ENCODE measurements at regions not wholly inside any gene's neighbourhood (a gene's known extent, or its start where the extent isn't known, plus 50 kb on each side); places are given as distances from the start of the nearest gene placed in this dataset.

DNA sequence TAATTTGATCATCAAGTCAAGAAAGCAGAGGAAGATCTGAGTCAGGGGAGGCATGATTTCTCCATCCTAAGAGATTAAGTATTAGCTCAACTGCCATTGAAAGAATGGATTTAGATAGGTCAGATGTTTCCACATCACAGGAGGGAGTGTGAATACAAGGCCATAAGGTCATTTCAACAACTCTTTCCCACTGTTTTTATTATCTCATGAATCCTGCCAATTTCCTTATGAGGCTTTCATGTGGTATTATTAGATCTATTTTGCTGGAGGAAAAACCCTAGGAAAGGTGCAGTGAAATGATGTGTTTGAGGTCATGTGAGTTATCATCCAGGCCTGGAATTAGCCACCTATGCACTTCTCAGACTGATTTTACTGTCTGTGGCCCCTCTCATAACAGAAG lies 269.0 kb downstream of the NOVA1 start:
- H4K20me1 ChIP-seq (ENCODE audit: insufficient read depth, low read length): no peaks in the 10 kb centered on the region
- in situ Hi-C loops (cut with MboI; ENCODE audit: low sequenced_read_pairs) (no loop called here), intact Hi-C loops (cut with micrococcal nuclease) (no loop called here), dilution Hi-C loops (cut with HindIII; ENCODE audit: low sequenced_read_pairs, unreplicated experiment) (no loop called here)
- H2AK5ac ChIP-seq (ENCODE audit: low read depth, low read length): no peak overlapping the region
- POLR2A ChIA-PET (ENCODE audit: unreplicated experiment): no interaction called here
- H3K23ac ChIP-seq (ENCODE audit: low read depth, low read length): no peak overlapping the region
- H3K18ac ChIP-seq (ENCODE audit: low read depth, low read length): no peak overlapping the region
- H3K27ac ChIP-seq (ENCODE audit: insufficient read depth, low read length): no peak overlapping the region
- no peak overlapping the region for H3K4me2 ChIP-seq (ENCODE audit: low read depth, low read length)
- CTCF ChIA-PET: no interaction called here
- no TSS peak for BruUV-seq (replicated peaks)
- H3K9ac ChIP-seq (ENCODE audit: low read depth, low read length): no peak overlapping the region
- no peaks in the 10 kb centered on the region for H3K36me3 ChIP-seq (ENCODE audit: control insufficient read depth, insufficient read depth, low read length)
- no peak overlapping the region for H3K4ac ChIP-seq (ENCODE audit: low read depth, low read length)
- no peaks in the 10 kb centered on the region for H3K27me3 ChIP-seq (ENCODE audit: control insufficient read depth, insufficient read depth, low read length)
- no peak overlapping the region for H4K8ac ChIP-seq (ENCODE audit: low read depth in 2 of 2, low read length in 2 of 2)
- H2BK15ac ChIP-seq (ENCODE audit: low read depth, low read length): no peak overlapping the region
- H2BK120ac ChIP-seq (ENCODE audit: low read depth, low read length): no peak overlapping the region
- H2BK5ac ChIP-seq (ENCODE audit: low read depth, low read length, poor library complexity, severe bottlenecking): no peak overlapping the region
- no peaks in the 10 kb centered on the region for H3K4me1 ChIP-seq (ENCODE audit: control insufficient read depth, insufficient read depth, low read length)
- H3K4me3 ChIP-seq (ENCODE audit: insufficient read depth, low read depth, low read length): no peak overlapping the region
- no peak for DNase-seq
- H3K79me1 ChIP-seq (ENCODE audit: low read depth in 1 of 2, low read length in 2 of 2): no peaks in the 10 kb centered on the region
- no peak overlapping the region for H4K91ac ChIP-seq (ENCODE audit: insufficient read depth, low read depth, low read length)
- no peak overlapping the region for H3K14ac ChIP-seq (replicated peaks; ENCODE audit: low read depth, low read length)
- no peaks in the 10 kb centered on the region for H3K9me3 ChIP-seq (ENCODE audit: control insufficient read depth, insufficient read depth, low read length)
- H3K9me1 ChIP-seq (ENCODE audit: insufficient read depth, low read length): no peaks in the 10 kb centered on the region
- H3K56ac ChIP-seq (ENCODE audit: extremely low read depth, insufficient read depth, low read length): no peak overlapping the region
- H2AFZ ChIP-seq (replicated peaks; ENCODE audit: low read length, poor library complexity): no peak overlapping the region
- TF ChIP-seq RAD21 (IDR thresholded peaks at IDR 0.05; ENCODE audit: low read length): no peak
- no peak for TF ChIP-seq SMC3 (IDR thresholded peaks at IDR 0.05; ENCODE audit: low read depth, low read length)
- no peak for TF ChIP-seq CHD1 (IDR thresholded peaks at IDR 0.05; ENCODE audit: low read depth, low read length)
- TF ChIP-seq BHLHE40 (IDR thresholded peaks at IDR 0.05; ENCODE audit: low read depth, low read length): no peak
- TF ChIP-seq NFE2L2 (IDR thresholded peaks at IDR 0.05; ENCODE audit: low read depth, low read length): no peak
- no peak for TF ChIP-seq ELK1 (IDR thresholded peaks at IDR 0.05; ENCODE audit: borderline replicate concordance, low read depth, low read length)
- TF ChIP-seq USF2 (IDR thresholded peaks at IDR 0.05; ENCODE audit: low read depth, low read length): no peak
- TF ChIP-seq RFX5 (IDR thresholded peaks at IDR 0.05; ENCODE audit: low read depth, low read length): no peak
- TF ChIP-seq CEBPB (IDR thresholded peaks at IDR 0.05; ENCODE audit: low read depth, low read length): no peak
- no peak for TF ChIP-seq MAZ (IDR thresholded peaks at IDR 0.05; ENCODE audit: borderline replicate concordance, low read depth, low read length)
- no peak for TF ChIP-seq FOS (IDR thresholded peaks at IDR 0.05; ENCODE audit: low read depth, low read length)
- TF ChIP-seq RCOR1 (IDR thresholded peaks at IDR 0.05; ENCODE audit: insufficient replicate concordance, low read length): no peak
- TF ChIP-seq, protein P1, sequence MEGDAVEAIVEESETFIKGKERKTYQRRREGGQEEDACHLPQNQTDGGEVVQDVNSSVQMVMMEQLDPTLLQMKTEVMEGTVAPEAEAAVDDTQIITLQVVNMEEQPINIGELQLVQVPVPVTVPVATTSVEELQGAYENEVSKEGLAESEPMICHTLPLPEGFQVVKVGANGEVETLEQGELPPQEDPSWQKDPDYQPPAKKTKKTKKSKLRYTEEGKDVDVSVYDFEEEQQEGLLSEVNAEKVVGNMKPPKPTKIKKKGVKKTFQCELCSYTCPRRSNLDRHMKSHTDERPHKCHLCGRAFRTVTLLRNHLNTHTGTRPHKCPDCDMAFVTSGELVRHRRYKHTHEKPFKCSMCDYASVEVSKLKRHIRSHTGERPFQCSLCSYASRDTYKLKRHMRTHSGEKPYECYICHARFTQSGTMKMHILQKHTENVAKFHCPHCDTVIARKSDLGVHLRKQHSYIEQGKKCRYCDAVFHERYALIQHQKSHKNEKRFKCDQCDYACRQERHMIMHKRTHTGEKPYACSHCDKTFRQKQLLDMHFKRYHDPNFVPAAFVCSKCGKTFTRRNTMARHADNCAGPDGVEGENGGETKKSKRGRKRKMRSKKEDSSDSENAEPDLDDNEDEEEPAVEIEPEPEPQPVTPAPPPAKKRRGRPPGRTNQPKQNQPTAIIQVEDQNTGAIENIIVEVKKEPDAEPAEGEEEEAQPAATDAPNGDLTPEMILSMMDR (conservative IDR thresholded peaks at IDR 0.05; ENCODE audit: low read depth, low read length): no peak
- TF ChIP-seq MXI1 (IDR thresholded peaks at IDR 0.05; ENCODE audit: borderline replicate concordance, low read depth, low read length): no peak
- no peak for TF ChIP-seq POLR2A (IDR thresholded peaks at IDR 0.05; ENCODE audit: low read depth, low read length)
- TF ChIP-seq MAFK (IDR thresholded peaks at IDR 0.05; ENCODE audit: low read depth, low read length): no peak
- no peak overlapping the region for H2BK20ac ChIP-seq (ENCODE audit: low read depth, low read length)
- ATAC-seq (ENCODE audit: low read depth): no peak
- no peak overlapping the region for H2AK9ac ChIP-seq (replicated peaks; ENCODE audit: low read depth, low read length, poor library complexity)
- H4K5ac ChIP-seq (ENCODE audit: low read depth, low read length): no peak overlapping the region
